A549 (cell line): ENCODE measurements at regions not wholly inside any gene's neighbourhood (a gene's known extent, or its start where the extent isn't known, plus 50 kb on each side); places are given as distances from the start of the nearest gene placed in this dataset.

Experiments used
- ATAC-seq, 2 experiments: fragments of 200-7000 bp in 1 of 2; fragments of >200 bp in 1 of 2; cut with Nextera tagmentation in 1 of 2; cut with Tn5 transposase in 1 of 2; 3 replicates each; pipeline versions ENCODE4 v1.8.0 to v1.9.1; 2018 to 2020; ENCODE audit warnings: mild to moderate bottlenecking in 1 of 2, moderate library complexity in 1 of 2
- CTCF ChIA-PET: fragments of 300-600 bp; sonication (Branson Sonifier 250); formaldehyde crosslinking; extraction: SDS; loops from one replicate; lab custom pipeline; 2021; ENCODE audit warnings: antibody characterized with exemption, inconsistent platforms; lab: Yijun Ruan, JAX
- POLR2A ChIA-PET: fragments of 350-600 bp; formaldehyde crosslinking; extraction: SDS; loops from one replicate; lab custom pipeline; 2021; ENCODE audit warnings: antibody characterized with exemption, inconsistent platforms; lab: Yijun Ruan, JAX
- DNase-seq, 2 experiments: peaks; one replicate each; pipeline versions ENCODE4 v3.0.0 to v3.0.0-alpha.2; 2011 to 2016; ENCODE audit warnings: low read depth in 1 of 2, low spot score in 1 of 2
- FAIRE-seq: peaks from 2 replicates; lab custom pipeline; 2011; peaks lifted over from hg19 to GRCh38; lab: Jason Lieb, UNC
- H3K27ac ChIP-seq, 2 experiments: fragments of >200 bp; sonication (Bioruptor Twin); formaldehyde crosslinking; 3 replicates each; pipeline ENCODE4 v1.5.1; 2016 to 2017
- H3K4me1 ChIP-seq: fragments of >200 bp; sonication (Bioruptor Twin); formaldehyde crosslinking; 3 replicates; pipeline ENCODE4 v1.6.1; 2016
- H3K4me2 ChIP-seq: fragments of >200 bp; sonication (Bioruptor Twin); formaldehyde crosslinking; 3 replicates; pipeline ENCODE4 v1.6.1; 2016
- H3K4me3 ChIP-seq: fragments of >200 bp; sonication (Bioruptor Twin); formaldehyde crosslinking; 3 replicates; pipeline ENCODE4 v1.5.1; 2016
- H3K9me3 ChIP-seq: fragments of >200 bp; sonication (Bioruptor Twin); formaldehyde crosslinking; 3 replicates; pipeline ENCODE4 v1.6.1; 2016
- CBX2 ChIP-seq: fragments of 200-600 bp; sonication (generic); IDR thresholded peaks from 2 replicates; pipeline ENCODE4 v1.6.1; 2016; ENCODE audit warnings: low read depth, mild to moderate bottlenecking, borderline replicate concordance
- CEBPB ChIP-seq, 2 experiments: fragments of >200 bp in 1 of 2; sonication (Bioruptor Twin) in 1 of 2; formaldehyde crosslinking in 1 of 2; IDR thresholded peaks; 2 replicates each; pipeline ENCODE4 v1.6.1; 2012 to 2016
- CHD2 ChIP-seq: fragments of 150-350 bp; IDR thresholded peaks from 2 replicates; pipeline ENCODE4 v1.6.1; 2014; ENCODE audit warnings: low read length; ENCODE audit not compliant: partially characterized antibody
- CHD4 ChIP-seq: fragments of 200-600 bp; sonication (generic); IDR thresholded peaks from 2 replicates; pipeline ENCODE4 v1.6.1; 2016; ENCODE audit warnings: antibody characterized with exemption, mild to moderate bottlenecking, borderline replicate concordance
- EHF ChIP-seq: fragments of 250-450 bp; sonication (Bioruptor Pico); IDR thresholded peaks from 2 replicates; pipeline ENCODE4 v1.5.0; 2020; ENCODE audit warnings: mild to moderate bottlenecking
- EHMT2 ChIP-seq: fragments of 200-600 bp; sonication (generic); IDR thresholded peaks from 2 replicates; pipeline ENCODE4 v1.6.1; 2016; ENCODE audit warnings: antibody characterized with exemption, low read depth, mild to moderate bottlenecking, moderate library complexity
- FOSB ChIP-seq: fragments of 250-450 bp; sonication (Bioruptor Pico); IDR thresholded peaks from 2 replicates; pipeline ENCODE4 v1.5.0; 2020; ENCODE audit warnings: mild to moderate bottlenecking, moderate library complexity
- FOSL2 ChIP-seq, 2 experiments: fragments of 450-650 bp in 1 of 2; fragments of >200 bp in 1 of 2; sonication (Bioruptor Twin) in 1 of 2; formaldehyde crosslinking; IDR thresholded peaks; 2 replicates each; pipeline versions ENCODE4 v1.5.0 to v1.6.1; 2016 to 2020; ENCODE audit warnings: mild to moderate bottlenecking in 1 of 2, moderate library complexity in 1 of 2
- GATA3 ChIP-seq: IDR thresholded peaks from 2 replicates; pipeline ENCODE4 v1.6.1; 2012; ENCODE audit warnings: borderline replicate concordance
- HEYL ChIP-seq: fragments of 250-450 bp; sonication (Bioruptor Pico); IDR thresholded peaks from 2 replicates; pipeline ENCODE4 v1.8.0; 2021; ENCODE audit warnings: mild to moderate bottlenecking, moderate library complexity
- HOXA7 ChIP-seq: fragments of 250-450 bp; sonication (Bioruptor Pico); IDR thresholded peaks from 2 replicates; pipeline ENCODE4 v1.5.0; 2020; ENCODE audit warnings: mild to moderate bottlenecking, moderate library complexity
- HOXB13 ChIP-seq: fragments of 250-450 bp; sonication (Bioruptor Pico); IDR thresholded peaks from 2 replicates; pipeline ENCODE4 v1.5.0; 2020; ENCODE audit warnings: low read depth, mild to moderate bottlenecking, moderate library complexity
- HOXB5 ChIP-seq: fragments of 250-450 bp; sonication (Bioruptor Pico); IDR thresholded peaks from 2 replicates; pipeline ENCODE4 v1.5.0; 2020; ENCODE audit warnings: mild to moderate bottlenecking, moderate library complexity
- JUN ChIP-seq, 2 experiments: fragments of >200 bp; sonication (Bioruptor Twin); formaldehyde crosslinking; IDR thresholded peaks; 2 replicates in 1 of 2; 3 replicates in 1 of 2; pipeline ENCODE4 v1.6.1; 2016 to 2017
- KDM1A ChIP-seq: fragments of 200-600 bp; sonication (generic); IDR thresholded peaks from 2 replicates; pipeline ENCODE4 v1.6.1; 2016; ENCODE audit warnings: low read depth, mild to moderate bottlenecking
- KDM5A ChIP-seq: fragments of 200-600 bp; sonication (generic); IDR thresholded peaks from 2 replicates; pipeline ENCODE4 v1.6.1; 2016; ENCODE audit warnings: antibody characterized with exemption, mild to moderate bottlenecking
- MAFK ChIP-seq: fragments of 450-650 bp; IDR thresholded peaks from 2 replicates; pipeline ENCODE4 v1.6.1; 2014; ENCODE audit not compliant: partially characterized antibody
- NPAS2 ChIP-seq: fragments of 250-450 bp; sonication (Bioruptor Pico); IDR thresholded peaks from 2 replicates; pipeline ENCODE4 v1.8.0; 2022; ENCODE audit warnings: mild to moderate bottlenecking, moderate library complexity, borderline replicate concordance
- POLR2AphosphoS2 ChIP-seq: conservative IDR thresholded peaks from 2 replicates; pipeline ENCODE4 v1.6.1; 2012; ENCODE audit warnings: low read length, improper control_type of control experiment, inconsistent platforms
- RAD21 ChIP-seq, 2 experiments: fragments of >200 bp in 1 of 2; sonication (Bioruptor Twin) in 1 of 2; formaldehyde crosslinking in 1 of 2; IDR thresholded peaks in 1 of 2; conservative IDR thresholded peaks in 1 of 2; 2 replicates in 1 of 2; 3 replicates in 1 of 2; pipeline ENCODE4 v1.6.1; 2012 to 2018; ENCODE audit warnings: inconsistent platforms in 1 of 2
- RARB ChIP-seq: fragments of 250-450 bp; sonication (Bioruptor Pico); IDR thresholded peaks from 2 replicates; pipeline ENCODE4 v1.8.0; 2021; ENCODE audit warnings: mild to moderate bottlenecking, moderate library complexity
- RCOR1 ChIP-seq: fragments of 150-350 bp; IDR thresholded peaks from 2 replicates; pipeline ENCODE4 v1.6.1; 2014; ENCODE audit warnings: antibody characterized with exemption, low read length, low read depth
- RFX5 ChIP-seq: fragments of 450-650 bp; IDR thresholded peaks from 2 replicates; pipeline ENCODE4 v1.7.1; 2014; ENCODE audit warnings: antibody characterized with exemption, mild to moderate bottlenecking, moderate library complexity
- SREBF2 ChIP-seq: fragments of 450-650 bp; IDR thresholded peaks from 2 replicates; pipeline ENCODE4 v1.6.1; 2014; ENCODE audit warnings: mild to moderate bottlenecking, moderate library complexity
- TFCP2L1 ChIP-seq: fragments of 250-450 bp; sonication (Bioruptor Pico); IDR thresholded peaks from 2 replicates; pipeline ENCODE4 v1.5.0; 2021; ENCODE audit warnings: mild to moderate bottlenecking
- TP53 ChIP-seq: fragments of 250-450 bp; sonication (Bioruptor Pico); IDR thresholded peaks from 2 replicates; pipeline ENCODE4 v1.5.0; 2021; ENCODE audit warnings: mild to moderate bottlenecking, moderate library complexity
- ZC3H11A ChIP-seq: fragments of 450-650 bp; IDR thresholded peaks from 2 replicates; pipeline ENCODE4 v1.6.1; 2014; ENCODE audit warnings: antibody characterized with exemption, mild to moderate bottlenecking
- ZNF302 ChIP-seq: fragments of 250-450 bp; sonication (Bioruptor Pico); IDR thresholded peaks from 2 replicates; pipeline ENCODE4 v1.9.0; 2021; ENCODE audit warnings: inconsistent platforms, mild to moderate bottlenecking, moderate library complexity
- ZSCAN20 ChIP-seq: fragments of 250-450 bp; sonication (Bioruptor Pico); IDR thresholded peaks from 2 replicates; pipeline ENCODE4 v1.8.0; 2022; ENCODE audit warnings: mild to moderate bottlenecking, moderate library complexity
- WGBS: methylation state at CpG from one replicate; pipeline ENCODE4 v1.1.6; 2017; ENCODE audit errors: missing lambda C conversion rate; 5-methylcytosine and 5-hydroxymethylcytosine counted together
- TF ChIP-seq, protein P1 (sequence below): IDR thresholded peaks from 2 replicates; pipeline ENCODE4 v1.6.1; 2012
- TF ChIP-seq, protein P2 (sequence below): fragments of 250-450 bp; sonication (Bioruptor Pico); IDR thresholded peaks from 2 replicates; pipeline ENCODE4 v1.5.0; 2021; ENCODE audit warnings: mild to moderate bottlenecking, moderate library complexity, borderline replicate concordance
- TF ChIP-seq, protein P3 (sequence below): fragments of 450-650 bp; IDR thresholded peaks from 2 replicates; pipeline ENCODE4 v1.6.1; 2014; ENCODE audit warnings: antibody characterized with exemption
- TF ChIP-seq, protein P4 (sequence below): IDR thresholded peaks from 2 replicates; pipeline ENCODE4 v1.6.1; 2012; ENCODE audit warnings: low read depth, borderline replicate concordance

DNA sequence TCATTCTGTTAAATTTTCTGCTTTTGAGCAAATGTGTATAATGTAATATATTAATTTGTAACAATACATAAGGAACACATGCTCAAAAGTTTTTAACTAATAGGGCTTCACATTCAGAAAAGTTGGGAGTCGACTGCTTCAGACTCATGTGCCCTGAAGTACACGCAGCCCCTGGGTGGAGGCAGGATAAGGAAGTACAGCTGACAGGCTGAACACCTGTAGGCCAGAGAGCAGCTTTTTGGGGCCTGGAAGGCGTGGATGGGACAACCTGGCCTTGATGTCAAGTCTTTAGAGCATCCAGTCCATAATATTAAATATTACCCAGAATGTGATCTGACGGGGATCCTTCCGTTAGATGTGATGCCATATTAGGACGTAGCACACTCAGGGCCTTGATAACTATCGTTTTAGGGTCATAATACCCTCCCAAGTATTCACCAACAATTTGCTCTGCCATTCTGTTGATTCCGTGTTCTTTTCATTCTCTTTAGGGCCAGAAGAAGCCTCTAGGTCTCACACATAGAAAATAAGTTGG lies 485.2 kb downstream of the SIPA1L2 start:
- ChIA-PET POLR2A (no interaction called here), CTCF (interaction anchor here (0.5 kb wide), 1 partner anchor 380 kb away, joined by 3 read pairs; no protein-coding TSS in a partner anchor)
- Histone ChIP-seq H3K9me3 (peaks cover 16% of the 10 kb centered on the region; the same call in 2 of the 3 replicates), H3K4me3 (no peak overlapping the region), H3K27ac (peak overlapping the region; percentile 88 to 92; a peak in 5 of 6 replicates), H3K4me1 (peaks cover 47% of the 10 kb centered on the region), H3K4me2 (no peak overlapping the region)
- 93% methylated on average over 8 of the region's 8 CpGs for WGBS
- ATAC-seq = no peak
- FAIRE-seq = no peak
- DNase-seq = no peak
- TF ChIP-seq HEYL = no peak
- TF ChIP-seq FOSB (CRISPR knock-in tag) = no peak
- TF ChIP-seq RAD21 (conservative IDR thresholded peaks at IDR 0.05 in 1 of 2, IDR thresholded peaks at IDR 0.05 in 1 of 2) = no peak
- no peak for TF ChIP-seq KDM1A
- TF ChIP-seq KDM5A = no peak
- TF ChIP-seq RARB (CRISPR knock-in tag) = no peak
- TF ChIP-seq ZSCAN20 (CRISPR knock-in tag) = no peak
- TF ChIP-seq, protein P1, sequence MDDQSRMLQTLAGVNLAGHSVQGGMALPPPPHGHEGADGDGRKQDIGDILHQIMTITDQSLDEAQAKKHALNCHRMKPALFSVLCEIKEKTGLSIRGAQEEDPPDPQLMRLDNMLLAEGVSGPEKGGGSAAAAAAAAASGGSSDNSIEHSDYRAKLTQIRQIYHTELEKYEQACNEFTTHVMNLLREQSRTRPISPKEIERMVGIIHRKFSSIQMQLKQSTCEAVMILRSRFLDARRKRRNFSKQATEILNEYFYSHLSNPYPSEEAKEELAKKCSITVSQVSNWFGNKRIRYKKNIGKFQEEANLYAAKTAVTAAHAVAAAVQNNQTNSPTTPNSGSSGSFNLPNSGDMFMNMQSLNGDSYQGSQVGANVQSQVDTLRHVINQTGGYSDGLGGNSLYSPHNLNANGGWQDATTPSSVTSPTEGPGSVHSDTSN = no peak
- TF ChIP-seq EHF (CRISPR knock-in tag) = no peak

DNA sequence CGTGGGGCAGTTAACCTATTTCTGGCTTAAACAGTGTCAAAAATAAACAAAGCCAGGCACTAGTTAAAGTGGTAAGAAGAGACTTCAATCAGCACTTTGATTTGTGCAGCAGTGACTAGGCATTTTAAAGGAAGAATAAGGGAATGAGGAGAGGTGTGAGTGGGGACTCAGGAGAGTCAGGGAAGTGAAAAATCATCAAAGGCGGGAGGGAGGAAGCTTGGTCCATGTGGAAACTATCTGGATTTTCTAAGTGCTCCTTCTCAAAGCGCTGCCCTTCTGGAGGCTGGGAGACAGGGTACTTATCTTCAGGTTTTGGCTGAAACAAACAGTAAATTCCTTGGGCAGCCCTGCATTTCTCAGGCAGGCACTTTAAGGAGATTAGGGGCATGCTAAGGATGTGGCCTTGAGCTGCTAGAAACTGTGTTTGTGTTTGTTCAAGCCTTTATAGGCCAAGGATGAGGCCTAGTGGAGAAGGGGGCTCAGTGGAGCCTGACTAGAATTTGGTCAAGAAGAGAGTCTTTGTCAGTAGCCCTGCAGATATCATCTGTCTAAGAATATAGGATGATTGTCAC lies 486.5 kb downstream of the SIPA1L2 start:
- CTCF ChIA-PET = interaction anchor here (1.0 to 1.4 kb wide), 2 partner anchors 9 to 28 kb away, joined by 3 read pairs; no protein-coding TSS in a partner anchor
- ATAC-seq = peak in 1 of 2 experiments; percentile 47; a peak in 3 of 6 replicates
- peaks cover 34% of the 10 kb centered on the region for H3K4me1 ChIP-seq
- peak overlapping the region; percentile 65 for H3K4me2 ChIP-seq
- DNase-seq = no peak
- WGBS = 49% methylated on average over 3 of the region's 3 CpGs
- POLR2A ChIA-PET = no interaction called here
- H3K27ac ChIP-seq = peak overlapping the region; percentile 88 to 92
- peak; percentile 23 for FAIRE-seq
- peaks cover 16% of the 10 kb centered on the region; the same call in 2 of the 3 replicates for H3K9me3 ChIP-seq
- H3K4me3 ChIP-seq = no peak overlapping the region
- TF ChIP-seq HOXA7 (peak; percentile 12; the same call in 1 of the 2 replicates), RCOR1 (no peak), CHD4 (no peak), RAD21 (conservative IDR thresholded peaks at IDR 0.05 in 1 of 2, IDR thresholded peaks at IDR 0.05 in 1 of 2) (no peak), GATA3 (no peak), FOSL2 (IDR thresholded peaks at IDR 0.05) (no peak), FOSL2 (CRISPR knock-in tag; IDR thresholded peaks at IDR 0.05) (no peak), CHD2 (no peak), FOSB (CRISPR knock-in tag) (peak; percentile 42; the same call in 1 of the 2 replicates), RFX5 (no peak), TFCP2L1 (no peak), KDM1A (no peak), HOXB13 (CRISPR knock-in tag) (0 out of 2 replicates have a peak, but pooled peaks have one; percentile 48), SREBF2 (no peak), POLR2AphosphoS2 (no peak), CBX2 (no peak), TP53 (CRISPR knock-in tag) (no peak), JUN (IDR thresholded peaks at IDR 0.05) (no peak), ZNF302 (CRISPR knock-in tag) (0 out of 2 replicates have a peak, but pooled peaks have one; percentile 50), NPAS2 (CRISPR knock-in tag) (no peak), EHMT2 (no peak), HOXB5 (peak; percentile 69; the same call in 1 of the 2 replicates), ZSCAN20 (CRISPR knock-in tag) (0 out of 2 replicates have a peak, but pooled peaks have one; percentile 31), RARB (CRISPR knock-in tag) (no peak; the same call in 1 of the 2 replicates), ZC3H11A (no peak), CEBPB (IDR thresholded peaks at IDR 0.05) (no peak), MAFK (peak; percentile 94)
- TF ChIP-seq, protein P2, sequence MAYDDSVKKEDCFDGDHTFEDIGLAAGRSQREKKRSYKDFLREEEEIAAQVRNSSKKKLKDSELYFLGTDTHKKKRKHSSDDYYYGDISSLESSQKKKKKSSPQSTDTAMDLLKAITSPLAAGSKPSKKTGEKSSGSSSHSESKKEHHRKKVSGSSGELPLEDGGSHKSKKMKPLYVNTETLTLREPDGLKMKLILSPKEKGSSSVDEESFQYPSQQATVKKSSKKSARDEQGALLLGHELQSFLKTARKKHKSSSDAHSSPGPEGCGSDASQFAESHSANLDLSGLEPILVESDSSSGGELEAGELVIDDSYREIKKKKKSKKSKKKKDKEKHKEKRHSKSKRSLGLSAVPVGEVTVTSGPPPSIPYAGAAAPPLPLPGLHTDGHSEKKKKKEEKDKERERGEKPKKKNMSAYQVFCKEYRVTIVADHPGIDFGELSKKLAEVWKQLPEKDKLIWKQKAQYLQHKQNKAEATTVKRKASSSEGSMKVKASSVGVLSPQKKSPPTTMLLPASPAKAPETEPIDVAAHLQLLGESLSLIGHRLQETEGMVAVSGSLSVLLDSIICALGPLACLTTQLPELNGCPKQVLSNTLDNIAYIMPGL (CRISPR knock-in tag) = no peak
- TF ChIP-seq, protein P3, sequence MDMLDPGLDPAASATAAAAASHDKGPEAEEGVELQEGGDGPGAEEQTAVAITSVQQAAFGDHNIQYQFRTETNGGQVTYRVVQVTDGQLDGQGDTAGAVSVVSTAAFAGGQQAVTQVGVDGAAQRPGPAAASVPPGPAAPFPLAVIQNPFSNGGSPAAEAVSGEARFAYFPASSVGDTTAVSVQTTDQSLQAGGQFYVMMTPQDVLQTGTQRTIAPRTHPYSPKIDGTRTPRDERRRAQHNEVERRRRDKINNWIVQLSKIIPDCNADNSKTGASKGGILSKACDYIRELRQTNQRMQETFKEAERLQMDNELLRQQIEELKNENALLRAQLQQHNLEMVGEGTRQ = no peak
- TF ChIP-seq, protein P4, sequence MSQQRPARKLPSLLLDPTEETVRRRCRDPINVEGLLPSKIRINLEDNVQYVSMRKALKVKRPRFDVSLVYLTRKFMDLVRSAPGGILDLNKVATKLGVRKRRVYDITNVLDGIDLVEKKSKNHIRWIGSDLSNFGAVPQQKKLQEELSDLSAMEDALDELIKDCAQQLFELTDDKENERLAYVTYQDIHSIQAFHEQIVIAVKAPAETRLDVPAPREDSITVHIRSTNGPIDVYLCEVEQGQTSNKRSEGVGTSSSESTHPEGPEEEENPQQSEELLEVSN = no peak
